ENCODE measurements at regions not wholly inside any gene's neighbourhood (a gene's known extent, or its start where the extent isn't known, plus 50 kb on each side); places are given as distances from the start of the nearest gene placed in this dataset.

DNA sequence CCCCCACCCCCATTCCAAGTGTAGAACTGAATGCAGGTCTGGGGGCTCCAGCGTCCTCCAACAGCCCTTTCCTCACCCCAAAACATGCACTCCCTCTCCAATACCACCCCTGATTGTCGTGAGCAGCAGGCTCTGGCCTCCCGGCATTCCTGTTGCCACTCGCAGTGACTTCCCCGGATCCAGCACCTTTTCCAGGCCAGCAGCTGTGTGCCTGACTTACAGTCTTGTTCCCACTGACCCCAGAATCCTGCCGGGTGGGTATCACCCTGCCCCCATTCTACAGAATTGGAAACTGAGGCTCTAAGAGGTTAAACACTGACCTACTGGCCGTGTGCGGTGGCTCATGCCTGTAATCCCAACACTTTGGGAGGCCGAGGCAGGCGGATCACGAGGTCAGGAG, 127.2 kb downstream of the OLFM1 start:
- H3K4me3 ChIP-seq (ENCODE audit: low read length), result no peak overlapping the region
- TF ChIP-seq, protein P1, sequence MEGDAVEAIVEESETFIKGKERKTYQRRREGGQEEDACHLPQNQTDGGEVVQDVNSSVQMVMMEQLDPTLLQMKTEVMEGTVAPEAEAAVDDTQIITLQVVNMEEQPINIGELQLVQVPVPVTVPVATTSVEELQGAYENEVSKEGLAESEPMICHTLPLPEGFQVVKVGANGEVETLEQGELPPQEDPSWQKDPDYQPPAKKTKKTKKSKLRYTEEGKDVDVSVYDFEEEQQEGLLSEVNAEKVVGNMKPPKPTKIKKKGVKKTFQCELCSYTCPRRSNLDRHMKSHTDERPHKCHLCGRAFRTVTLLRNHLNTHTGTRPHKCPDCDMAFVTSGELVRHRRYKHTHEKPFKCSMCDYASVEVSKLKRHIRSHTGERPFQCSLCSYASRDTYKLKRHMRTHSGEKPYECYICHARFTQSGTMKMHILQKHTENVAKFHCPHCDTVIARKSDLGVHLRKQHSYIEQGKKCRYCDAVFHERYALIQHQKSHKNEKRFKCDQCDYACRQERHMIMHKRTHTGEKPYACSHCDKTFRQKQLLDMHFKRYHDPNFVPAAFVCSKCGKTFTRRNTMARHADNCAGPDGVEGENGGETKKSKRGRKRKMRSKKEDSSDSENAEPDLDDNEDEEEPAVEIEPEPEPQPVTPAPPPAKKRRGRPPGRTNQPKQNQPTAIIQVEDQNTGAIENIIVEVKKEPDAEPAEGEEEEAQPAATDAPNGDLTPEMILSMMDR (IDR thresholded peaks at IDR 0.05; ENCODE audit: insufficient read depth, low read depth, low read length, missing control alignments), result no peak

DNA sequence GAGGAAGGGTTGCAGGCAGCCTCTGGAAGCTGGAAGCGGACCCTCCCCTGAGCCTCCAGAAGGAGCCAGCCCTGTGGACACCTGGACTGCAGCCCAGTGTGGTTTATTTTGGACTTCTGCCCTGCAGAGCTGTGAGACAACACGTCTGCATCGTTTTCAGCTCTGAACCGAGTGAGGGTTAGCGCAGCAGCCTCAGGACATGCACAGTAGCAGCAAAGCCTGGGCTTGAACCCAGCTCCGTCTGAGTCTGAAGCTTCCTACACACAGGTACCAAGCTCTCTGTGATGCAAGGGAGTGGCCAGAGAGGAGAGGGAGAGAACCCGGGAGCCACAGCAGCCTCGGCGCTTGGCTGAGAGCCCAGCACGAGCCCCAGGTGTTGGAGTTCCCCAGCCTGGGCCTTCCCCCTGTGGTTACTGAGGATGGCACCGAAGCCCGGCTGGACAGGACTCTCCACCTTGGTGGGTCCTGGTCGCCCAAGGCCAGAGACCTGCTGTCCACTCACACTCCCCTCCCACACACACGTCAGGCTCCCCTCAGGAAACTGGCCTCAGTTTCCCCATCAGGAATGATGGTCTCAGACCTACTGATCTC, 128.2 kb downstream of the OLFM1 start:
- H3K4me3 ChIP-seq (ENCODE audit: low read length), result no peak overlapping the region
- TF ChIP-seq, protein P1 (IDR thresholded peaks at IDR 0.05; ENCODE audit: insufficient read depth, low read depth, low read length, missing control alignments), result no peak
- DNase-seq (ENCODE audit: low read depth), result no peak

More for the DNA sequence above, 127.2 kb downstream of the OLFM1 start:
- DNase-seq (ENCODE audit: low read depth), result no peak

DNA sequence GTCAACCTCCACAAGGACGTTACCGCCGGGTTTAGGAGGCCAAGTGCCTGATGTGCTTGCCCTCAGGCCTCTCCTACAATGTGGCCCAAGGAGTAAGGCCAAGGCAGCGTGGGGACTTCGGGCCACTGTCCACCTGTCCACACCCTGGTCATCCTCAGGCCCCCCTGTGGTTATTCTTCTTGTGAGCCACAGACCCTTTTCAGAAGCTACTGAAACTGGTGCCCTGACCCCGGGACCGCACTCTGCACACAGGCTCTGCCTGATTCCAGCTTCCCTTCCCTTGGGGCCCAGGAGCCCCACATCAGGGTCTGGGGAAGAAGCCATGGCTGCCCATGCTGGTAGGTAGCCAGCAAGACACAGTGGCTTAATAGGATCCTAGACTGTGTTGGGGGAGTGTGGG, 128.8 kb downstream of the OLFM1 start:
- no peak for DNase-seq (ENCODE audit: low read depth)
- TF ChIP-seq, protein P1 (IDR thresholded peaks at IDR 0.05; ENCODE audit: insufficient read depth, low read depth, low read length, missing control alignments), result no peak
- H3K4me3 ChIP-seq (ENCODE audit: low read length), result no peak overlapping the region

DNA sequence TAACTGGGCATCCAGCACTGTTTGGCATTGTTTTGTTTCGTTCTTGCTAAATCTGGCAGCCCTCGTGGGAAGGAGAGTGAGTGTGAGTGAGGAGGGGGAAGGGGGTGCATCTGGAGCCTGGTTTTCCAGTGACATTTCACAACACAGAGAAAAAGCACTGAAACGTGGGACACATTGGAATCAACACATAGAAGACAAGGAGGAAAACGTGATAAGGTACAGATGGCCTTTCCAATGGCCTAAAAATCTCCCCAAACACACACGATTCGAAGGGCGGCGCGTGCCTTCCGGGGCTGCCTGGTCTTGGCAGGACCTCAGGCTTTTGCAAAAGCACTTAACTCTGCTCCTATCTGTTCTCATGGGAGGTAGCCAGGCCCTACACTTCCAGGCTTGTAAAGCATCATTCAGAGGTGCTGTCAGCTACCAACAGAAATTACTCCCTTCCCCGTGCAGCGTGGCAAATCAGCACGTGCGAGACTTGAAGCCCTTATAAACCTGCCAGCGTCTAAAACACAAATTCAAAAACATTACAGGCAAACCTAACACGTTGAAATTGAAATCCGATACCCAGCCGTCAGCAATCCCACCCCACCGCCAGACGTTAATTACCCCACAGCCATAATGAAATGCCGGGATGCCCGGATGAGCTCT, 129.4 kb downstream of the OLFM1 start:
- no peak for DNase-seq (ENCODE audit: low read depth)
- H3K4me3 ChIP-seq (ENCODE audit: low read length), result no peak overlapping the region
- TF ChIP-seq, protein P1 (IDR thresholded peaks at IDR 0.05; ENCODE audit: insufficient read depth, low read depth, low read length, missing control alignments), result no peak

DNA sequence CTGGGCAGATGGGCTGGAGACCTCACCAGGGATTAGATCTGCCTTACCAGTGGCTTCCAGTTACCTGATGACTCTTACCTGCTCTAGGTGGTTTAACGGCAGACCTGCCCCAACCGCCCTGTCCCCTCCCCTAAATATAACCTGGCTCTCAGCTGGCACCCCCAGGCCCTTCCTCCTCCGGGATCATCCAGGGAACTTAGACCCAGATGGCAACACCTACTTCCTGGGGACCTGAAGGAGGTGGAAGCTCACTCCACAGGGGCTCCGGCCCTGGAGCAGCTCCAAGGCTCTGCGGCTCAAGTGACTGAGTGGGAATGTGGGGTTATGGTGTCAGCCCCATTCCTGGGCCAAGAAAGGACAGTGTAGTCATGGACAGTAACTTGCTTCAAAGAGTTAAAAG, 130.4 kb downstream of the OLFM1 start:
- no peak for DNase-seq (ENCODE audit: low read depth)
- no peak overlapping the region for H3K4me3 ChIP-seq (ENCODE audit: low read length)
- TF ChIP-seq, protein P1 (IDR thresholded peaks at IDR 0.05; ENCODE audit: insufficient read depth, low read depth, low read length, missing control alignments), result no peak

DNA sequence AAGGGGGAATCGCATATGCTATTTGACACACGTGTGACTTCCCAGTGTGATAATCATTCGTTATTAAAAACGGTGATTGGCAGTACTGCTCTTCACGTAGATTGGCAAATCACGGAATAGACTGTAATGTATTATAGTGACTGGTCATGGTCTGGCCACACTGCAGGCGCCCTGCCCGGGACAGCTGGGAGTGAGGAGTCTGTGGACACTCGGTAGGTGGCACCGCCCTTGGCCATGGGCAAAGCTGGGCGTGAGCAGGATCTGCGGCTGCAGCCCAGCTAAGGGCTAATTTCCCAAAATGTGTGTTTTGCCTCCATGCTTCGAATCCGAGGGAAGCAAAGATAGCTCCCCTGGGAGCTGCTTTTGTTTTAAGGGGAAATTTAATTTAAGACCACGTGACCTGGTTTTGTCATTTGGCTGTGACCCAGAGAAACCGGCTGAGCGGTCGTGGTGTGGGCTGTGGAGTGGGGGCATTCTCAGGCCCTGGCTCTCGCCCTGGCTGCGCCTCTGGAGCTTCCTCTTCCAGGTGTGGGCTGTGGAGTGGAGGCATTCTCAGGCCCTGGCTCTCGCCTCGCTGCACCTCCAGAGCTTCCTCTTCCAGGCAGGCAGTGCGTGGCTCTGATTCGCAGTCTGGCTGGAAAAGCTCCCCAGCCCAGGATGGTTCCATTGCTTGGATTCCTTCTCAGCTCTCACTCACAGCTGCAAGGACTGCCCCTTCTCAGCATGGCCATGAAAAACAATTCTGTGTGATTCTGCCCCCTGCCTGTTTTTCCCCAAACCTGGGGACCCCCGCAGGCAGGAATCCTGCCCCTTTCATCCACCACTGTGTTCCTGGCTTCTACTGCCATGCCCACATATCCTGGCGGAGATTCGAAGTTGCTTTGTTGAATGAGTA, 131.1 kb downstream of the OLFM1 start:
- DNase-seq (ENCODE audit: low read depth), result no peak
- TF ChIP-seq, protein P1 (IDR thresholded peaks at IDR 0.05; ENCODE audit: insufficient read depth, low read depth, low read length, missing control alignments), result no peak
- no peak overlapping the region for H3K4me3 ChIP-seq (ENCODE audit: low read length)

All from epithelial cell of esophagus (primary cell).